ENCODE measurements at regions not wholly inside any gene's neighbourhood (a gene's known extent, or its start where the extent isn't known, plus 50 kb on each side); places are given as distances from the start of the nearest gene placed in this dataset.

DNA sequence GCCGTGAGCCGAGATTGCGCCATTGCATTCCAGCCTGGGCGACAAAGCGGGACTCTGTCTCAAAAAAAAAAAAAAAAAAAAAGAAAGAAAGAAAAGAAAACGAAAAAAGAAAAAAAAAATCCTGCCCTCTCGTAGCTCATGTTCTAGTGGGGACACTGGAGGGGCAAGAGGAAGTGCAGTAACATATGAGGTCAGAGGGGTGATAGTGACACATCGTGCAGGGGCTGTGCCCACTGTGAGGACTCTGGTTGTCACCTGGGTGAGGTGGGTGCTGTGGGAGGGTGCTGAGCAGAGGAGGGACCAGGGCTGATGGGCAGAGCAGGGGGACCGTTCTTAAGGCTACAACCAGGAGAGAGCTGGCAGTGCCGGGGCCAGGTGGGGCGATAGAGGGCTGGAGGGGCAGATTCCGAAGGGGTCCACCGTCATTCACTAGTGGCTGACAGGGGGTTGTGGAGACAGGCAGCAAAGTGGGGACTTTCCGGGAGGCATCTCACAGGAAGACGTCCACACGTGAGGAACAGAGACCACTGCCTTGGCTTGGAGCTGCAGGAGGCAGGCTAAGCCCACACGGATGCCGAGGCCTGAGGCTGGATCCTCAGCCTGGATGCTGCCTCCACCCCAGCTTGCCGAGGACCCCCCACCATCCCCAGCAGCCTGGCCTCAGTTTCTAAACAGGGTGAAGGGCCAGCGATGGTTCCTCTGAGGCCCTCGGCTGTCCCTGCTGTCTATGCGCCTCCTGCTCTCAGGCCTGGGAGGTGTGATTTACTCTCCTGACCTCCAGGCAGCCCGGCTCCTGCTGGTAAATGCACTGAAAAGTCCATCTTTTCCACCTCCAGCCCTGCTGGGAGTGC lies 154.3 kb upstream of the IQSEC1 start:
- DNase-seq (ENCODE audit: low read depth in 2 of 2): no peak

DNA sequence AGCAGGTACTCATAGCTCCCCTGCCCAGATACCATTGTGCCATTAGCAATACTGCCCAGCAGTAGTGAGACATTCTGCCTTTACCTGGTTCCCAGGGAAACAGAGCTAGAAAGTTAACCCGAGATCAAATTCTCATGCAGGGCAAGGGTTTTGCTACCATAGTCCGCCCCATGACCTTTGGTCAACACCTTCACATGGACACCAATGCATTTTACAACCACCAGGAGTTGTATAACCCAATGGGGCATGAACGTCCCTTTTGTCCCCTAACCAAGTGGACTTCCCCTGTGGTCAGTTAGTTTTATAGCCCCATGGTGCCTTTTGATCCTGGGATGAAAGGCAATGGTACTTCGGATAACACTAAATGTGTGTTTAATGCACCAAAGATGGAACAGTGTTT lies 151.7 kb upstream of the IQSEC1 start:
- no peak for DNase-seq (ENCODE audit: low read depth in 2 of 2)

DNA sequence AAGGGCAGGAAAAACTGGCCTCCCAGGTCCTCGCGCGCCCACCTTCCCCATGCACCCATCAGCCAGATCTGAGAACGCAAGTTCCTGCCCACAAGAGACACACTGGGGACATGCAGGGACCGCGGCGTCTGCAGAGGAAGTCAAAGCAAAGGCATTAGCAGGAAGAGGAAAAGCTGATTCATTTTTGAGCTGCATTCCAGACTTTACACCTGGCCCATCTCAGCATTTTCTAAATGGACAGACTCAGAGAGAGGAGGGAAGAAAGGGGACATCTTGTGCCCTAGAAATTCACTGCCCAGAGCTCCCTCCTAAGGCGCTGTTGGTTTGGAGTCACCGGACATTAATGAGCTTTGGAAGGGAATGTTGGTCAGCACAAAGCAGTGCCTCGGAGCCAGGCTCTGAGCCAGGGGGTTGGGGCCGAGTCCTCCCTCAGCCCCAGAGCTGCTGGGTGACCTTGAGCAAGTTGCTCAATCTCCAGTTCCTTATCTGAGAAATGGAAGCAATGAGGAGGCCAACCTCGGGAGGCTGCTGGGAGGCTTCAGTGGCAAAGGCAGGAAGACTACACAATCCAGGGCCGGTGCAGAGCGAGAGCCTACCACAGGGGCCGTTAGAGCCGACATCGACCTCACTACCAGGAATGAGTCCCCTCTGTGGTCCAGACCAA lies 150.5 kb upstream of the IQSEC1 start:
- DNase-seq (ENCODE audit: low read depth in 2 of 2): no peak

DNA sequence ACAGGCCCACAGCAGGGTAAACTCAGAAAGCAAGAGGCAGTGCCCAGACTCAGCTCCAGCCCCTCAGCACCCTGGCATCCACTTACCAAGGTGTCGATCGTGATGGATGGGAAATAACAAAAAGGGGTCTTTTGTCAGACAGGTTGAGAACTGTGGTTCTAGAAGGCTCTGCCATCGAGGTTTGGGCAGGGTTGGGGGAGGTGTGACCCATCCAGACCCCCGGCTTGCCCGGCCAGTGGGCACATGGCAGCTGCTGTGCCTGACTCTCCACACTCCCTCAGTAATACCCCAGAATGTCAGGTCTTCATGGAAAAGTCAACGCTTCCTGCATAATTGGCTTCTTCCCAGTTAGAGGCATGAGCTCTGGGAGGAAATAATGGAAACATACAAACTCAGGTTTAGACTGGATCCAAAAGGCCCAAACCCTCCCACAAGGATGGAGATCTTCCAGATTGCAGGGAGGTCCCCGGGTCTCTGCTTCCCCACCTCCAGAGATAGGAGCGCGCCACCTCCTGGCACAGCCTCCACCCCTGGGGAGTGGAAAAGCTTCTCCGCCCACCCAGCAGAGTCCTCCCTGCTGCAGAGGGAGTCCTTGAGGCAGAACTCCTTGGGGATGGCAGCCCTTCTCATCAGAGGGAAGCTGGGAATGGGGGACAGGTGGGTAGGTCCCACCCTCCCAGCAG lies 149.8 kb upstream of the IQSEC1 start:
- no peak for DNase-seq (ENCODE audit: low read depth in 2 of 2)

DNA sequence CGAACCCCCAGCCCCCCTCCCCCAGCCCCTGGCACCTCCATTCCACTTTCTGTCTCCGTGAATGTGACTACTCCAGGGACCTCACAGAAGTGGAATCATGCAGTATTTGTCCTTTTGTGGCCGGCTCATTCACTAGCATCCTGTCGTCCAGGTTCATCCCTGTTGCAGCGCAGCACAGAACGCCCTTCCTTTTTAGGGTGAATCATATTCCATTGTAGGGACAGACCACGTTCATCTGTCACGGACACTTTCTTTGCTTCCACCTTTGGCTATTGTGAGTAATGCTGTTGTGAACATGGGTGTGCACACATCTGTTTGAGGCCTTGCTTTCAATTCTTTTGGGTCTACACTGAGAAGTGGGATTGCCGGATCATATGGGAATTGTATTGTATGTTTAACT lies 148.9 kb upstream of the IQSEC1 start:
- no peak for DNase-seq (ENCODE audit: low read depth in 2 of 2)

DNA sequence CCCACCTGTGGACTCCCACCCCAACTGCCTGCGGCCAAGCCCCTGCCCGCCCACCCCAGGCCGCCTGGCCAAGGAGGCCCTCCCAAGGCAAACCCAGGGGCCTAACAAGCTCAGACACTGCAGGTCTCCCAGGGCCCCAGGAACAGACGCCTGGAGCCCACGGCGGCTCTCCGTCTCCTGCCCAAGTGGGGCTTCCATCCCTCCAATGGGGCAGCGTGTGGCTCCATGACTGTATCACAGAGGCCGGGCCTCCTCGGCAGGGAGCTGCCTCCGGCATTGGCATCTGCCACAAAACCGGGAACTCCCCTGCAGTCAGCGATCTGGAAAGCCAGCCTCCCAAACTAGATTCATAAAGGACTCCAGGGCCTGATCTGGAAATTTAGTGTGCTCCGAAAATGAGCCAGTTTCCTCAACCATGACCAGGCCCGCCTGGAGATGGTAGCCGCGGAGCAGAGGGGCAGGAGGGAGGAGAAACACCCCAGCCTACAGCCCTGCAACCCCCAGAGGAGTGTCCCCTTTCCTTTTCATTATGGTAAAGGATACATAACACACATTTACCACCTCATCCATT lies 148.3 kb upstream of the IQSEC1 start:
- DNase-seq (ENCODE audit: low read depth in 2 of 2): no peak

DNA sequence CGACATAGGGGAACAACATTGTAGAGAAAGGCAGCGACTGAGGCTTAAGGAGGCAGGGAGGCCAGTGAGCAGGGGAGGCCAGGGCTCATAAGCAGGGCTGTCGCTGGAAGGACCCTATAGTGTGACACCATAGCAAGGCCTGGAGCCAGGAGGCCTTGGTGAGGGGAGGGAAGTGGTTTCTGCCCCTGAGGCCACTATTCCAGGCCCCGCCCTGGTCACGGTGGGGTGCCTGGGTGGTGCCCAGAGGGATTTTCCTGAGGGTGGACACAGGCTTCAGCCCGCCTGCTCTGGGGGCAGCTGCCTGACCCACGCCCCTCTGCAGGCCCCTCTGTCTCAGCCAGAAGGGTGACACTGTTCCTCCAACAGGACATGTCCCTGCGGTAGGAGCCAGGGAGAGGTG lies 147.8 kb upstream of the IQSEC1 start:
- no peak for DNase-seq (ENCODE audit: low read depth in 2 of 2)

DNA sequence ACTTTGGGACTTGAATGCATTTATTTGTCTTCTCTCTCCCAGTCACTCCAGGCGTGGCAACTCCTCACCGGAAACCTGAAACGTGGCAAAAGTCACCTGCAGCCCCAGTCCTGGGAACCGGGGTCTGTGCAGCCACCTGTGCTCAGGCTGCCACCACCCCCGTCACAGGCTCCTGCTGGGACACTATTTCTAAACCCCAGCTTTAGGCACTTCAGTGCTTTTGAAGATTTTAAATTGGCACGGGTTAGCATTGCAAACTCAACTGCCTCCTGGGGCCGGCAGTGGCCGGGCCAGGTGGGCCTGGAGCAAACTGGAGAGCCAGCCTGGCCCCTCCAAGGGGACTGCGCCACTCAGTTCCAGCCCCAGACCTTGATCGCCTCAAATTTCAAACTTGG lies 146.7 kb upstream of the IQSEC1 start:
- no peak for DNase-seq (ENCODE audit: low read depth in 2 of 2)

DNA sequence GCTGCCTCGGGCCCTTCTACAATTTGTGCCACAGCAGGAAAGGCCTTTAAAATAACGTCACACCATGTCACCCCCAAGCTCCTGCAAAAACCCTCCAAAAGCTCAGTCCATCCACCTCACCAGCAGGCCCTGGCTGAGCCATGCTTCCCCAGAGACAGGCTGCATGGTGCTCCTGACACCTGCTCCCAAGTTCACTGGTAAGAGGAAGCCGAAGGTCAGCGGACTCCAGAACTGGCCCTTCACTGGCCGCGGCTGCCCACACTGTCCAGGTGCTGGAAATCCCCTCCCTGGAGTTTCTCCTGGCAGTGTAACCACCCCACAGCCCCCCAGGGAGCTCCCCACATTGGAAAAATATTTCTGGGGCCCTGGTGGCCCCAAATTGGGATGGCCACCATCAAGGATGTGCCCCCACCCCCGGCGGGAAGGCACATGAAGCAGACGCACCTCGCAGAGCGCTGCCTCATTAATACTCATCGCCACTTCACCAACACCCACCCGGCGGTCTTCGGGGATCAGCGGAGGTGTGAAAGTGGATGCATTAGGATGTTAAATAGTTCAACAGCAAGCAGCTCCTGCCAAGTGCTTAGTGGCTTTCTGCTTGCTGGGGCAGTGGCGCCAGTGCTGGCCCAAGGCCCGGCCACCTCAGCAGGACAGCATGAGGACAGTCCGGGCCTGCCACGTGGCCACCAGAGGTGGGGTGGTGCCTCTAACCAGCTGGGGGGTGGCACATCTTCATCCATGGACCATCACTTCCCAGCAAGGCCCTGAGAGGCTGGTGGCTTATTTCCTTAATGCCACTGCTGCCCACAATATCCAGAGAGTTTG lies 146.1 kb upstream of the IQSEC1 start:
- DNase-seq (ENCODE audit: low read depth in 2 of 2): no peak

DNA sequence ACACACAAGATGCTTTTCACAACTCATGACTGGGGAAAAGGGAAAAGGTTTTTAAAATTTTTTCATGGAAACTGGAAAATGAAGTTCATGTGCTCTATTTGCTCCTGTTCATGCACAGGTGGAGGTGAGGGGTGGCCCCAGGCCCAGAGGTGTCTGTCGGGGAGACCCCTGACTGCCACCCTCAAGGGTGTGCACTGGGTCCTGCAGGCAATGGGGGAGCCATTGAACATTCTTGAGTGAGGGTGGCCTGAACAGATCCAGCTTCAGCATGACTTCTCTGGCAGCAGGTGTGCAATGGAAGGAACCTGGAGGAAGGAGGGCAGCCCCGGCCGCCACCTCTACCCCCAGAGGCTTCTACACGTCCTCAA lies 145.3 kb upstream of the IQSEC1 start:
- DNase-seq (ENCODE audit: low read depth in 2 of 2): no peak

DNA sequence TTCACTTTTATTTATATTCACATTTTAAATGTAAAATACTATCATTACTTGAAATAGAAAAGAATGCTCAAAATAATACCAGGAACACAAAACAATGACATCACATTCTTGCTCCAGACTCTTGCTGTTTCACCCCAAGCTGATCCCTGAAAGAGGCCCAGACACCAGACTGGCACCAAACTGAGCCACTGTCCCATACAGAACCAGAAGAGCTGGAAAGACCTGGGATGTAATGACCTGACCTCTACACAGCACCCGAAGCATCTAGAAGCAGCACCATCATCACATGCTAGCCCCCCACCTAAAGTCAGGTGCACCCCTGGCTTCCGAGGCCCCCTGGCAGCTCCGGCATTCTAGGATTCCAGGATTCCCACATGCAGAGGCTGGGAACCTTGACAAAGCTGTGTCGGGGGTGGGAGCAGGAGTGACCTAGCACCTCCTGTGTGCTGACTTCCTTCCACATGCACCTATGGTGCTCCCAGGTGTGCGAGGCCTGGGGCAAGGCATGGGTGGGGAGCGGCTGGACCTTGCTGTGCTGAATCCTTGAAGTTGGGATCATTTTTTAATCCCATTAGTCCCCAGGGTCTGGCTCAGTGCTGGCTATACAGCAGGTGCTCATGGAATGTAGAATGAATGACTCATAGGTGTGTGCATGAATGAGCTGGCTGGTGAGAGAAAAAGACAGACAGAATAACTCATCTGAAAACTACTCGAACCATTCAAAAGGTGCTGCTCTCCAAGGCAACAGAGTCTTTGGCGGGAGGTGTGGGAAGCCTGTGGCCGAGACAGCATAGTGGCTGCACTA lies 144.7 kb upstream of the IQSEC1 start:
- DNase-seq (ENCODE audit: low read depth in 2 of 2): no peak

DNA sequence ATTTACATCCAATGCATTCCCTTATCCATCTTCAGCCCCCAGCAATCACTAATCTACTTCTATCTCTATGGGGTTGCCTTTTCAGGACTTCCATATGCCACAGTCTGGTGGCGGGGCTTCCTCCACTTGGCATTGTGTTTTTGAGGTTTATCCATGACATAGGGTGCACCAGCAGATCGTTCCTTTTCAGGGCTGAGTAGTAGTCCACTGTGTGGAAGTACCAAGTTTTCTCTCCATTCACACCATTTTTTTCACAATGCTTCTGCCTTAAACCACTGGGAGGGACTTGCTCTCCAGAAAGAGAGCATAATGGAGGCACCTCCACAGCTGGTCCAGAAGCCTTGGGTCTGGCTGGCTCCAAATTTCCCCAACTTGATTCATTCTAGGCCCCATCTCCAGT lies 144.0 kb upstream of the IQSEC1 start:
- DNase-seq (ENCODE audit: low read depth in 2 of 2): no peak

DNA sequence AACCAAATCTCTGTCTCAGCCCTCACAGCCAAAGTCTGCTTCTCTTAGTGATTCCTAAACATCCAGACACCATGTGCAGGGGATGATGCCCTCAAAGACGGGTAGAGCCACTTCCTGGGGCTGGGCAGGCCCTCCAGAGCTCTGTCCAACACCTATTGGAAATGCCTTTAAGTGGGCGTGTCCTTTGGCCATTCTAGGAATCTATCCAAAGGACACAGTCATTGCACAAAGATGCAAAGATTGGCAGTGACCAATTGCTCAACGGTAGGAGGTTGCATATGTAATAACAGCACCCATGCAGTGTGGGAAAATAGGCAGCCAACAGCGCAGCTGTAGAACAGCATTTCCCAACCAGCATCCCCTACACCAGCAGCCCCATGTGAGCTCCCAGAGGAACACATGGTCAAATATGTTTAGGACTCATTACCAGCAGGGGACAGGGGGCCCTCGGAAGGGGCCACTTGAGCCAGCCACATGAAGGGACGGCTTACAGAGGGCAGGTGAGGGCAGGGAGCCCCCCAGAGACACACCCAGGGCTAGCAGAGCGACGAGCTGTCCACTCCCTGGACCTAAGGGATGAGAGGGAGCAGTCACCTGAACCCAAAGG lies 142.8 kb upstream of the IQSEC1 start:
- no peak for DNase-seq (ENCODE audit: low read depth in 2 of 2)

DNA sequence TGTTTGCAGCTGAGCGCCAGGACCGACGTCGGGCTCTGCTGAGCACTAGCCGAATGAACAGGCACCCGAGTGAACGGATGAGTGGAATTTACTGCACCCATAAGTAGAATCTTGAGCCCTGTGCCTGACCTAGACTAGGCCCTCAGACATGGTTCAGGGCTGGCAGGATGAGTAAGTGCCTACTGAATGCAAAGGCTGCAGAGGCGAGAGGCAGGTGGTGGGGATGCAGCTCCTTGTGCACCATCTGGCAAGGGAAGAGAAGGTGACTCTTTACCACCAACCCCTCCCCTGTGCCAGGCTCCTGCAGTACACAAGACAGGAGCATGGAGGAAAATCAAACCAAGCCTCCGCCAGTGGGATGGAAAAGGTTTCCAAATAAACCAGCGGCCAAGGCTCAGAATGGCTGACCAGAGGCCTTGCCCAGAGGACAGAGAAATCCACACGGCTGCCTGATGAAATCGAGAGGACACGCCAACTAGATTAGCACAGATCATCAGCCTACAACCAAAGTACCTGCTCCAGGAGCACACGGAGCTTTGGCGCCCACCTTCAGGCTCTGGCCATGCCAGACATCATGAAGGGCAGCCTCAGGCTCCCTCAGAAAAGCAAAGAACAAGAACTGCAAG lies 141.7 kb upstream of the IQSEC1 start:
- DNase-seq (ENCODE audit: low read depth in 2 of 2): no peak

DNA sequence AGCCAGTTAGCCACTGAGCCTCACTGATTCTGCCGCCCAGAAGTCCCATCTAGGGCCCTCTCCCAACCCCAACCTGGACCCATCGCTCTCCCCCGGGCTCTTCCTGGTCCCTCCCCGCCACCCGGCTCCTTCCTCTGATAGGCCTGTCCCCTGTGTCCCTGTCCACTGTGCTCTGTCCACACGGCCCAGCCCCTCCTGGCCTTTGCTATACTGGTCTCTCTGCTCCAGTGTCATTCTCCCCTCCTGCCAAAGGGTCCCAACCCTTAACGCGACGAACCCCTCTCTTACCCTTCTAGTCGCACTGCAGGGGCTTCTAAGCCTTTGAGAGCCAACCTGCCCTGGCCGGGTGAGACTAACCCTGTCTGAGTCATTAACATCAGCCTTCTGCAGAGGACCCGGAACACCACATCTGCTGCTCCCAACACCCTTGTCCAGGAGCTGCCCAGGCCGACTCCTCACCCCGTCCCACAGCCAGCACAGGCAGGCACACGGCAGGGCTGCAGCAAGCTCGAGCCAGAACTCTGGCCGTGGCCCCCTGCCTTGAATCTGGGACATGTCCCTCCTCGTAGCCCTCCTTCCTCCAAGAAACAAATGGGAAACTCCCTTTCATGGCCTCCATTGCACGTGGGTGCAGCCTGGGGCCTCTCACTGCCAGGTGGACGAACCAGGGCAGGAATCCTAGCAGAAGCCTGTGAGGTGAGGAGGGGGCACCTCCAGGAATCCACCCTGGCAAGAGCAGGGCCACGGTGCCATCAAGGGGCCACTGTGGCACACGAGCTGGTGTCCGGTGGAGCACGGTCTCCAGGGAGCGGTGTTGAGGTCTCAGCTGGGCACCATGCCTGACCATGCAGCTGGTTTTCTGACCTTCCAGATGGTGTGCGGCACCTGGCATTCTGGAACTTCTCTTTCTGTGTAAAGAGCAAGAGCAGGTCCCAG lies 140.9 kb upstream of the IQSEC1 start:
- DNase-seq (ENCODE audit: low read depth in 2 of 2): no peak

DNA sequence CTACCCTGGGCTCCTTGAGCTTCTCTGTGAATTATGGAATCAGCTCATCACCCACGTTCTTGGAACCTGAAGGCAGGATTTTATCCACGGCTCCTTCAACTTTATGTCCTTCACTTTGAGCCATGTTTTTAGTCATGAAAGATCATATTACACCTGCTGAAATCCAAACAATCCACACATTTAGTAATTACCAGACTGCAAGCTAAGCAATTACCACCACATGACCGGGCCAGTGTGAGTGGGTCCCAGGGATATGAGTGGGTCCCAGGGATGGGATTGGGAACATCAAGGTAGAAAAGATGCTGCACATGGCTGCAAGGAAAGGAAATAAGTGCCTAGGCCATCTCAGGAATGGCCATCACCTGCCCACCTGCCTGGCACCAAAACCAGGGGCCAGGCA lies 140.3 kb upstream of the IQSEC1 start:
- no peak for DNase-seq (ENCODE audit: low read depth in 2 of 2)

DNA sequence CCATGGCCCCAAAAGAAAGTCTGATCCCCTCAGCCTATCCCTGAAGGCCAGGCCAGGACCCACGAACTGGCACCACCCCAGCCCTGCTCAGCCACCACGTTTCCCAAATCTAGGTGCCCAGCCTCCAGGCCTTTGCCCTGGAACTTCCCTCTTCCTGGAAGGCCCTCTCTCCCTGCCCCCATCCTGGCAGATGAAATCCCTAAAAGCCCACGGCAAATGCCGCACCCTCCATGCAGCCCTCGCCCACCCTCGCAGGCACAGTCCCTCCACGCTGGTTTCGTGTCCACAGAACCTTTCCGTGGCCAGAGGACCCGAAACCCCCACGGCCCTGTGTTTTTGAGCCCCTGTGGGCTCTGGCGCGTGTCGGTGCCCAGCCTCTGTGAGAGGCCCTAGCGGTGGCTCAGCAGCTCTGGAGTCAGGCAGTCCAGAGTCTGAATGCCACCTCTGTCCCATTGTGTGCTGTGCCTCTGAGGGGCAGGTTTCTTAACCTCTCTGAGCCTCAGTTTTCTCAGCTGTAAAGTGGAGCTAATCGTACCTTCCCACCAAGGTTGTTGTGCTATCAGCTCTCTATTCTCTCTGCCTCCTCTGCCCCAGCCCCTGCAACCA lies 138.5 kb upstream of the IQSEC1 start:
- no peak for DNase-seq (ENCODE audit: low read depth in 2 of 2)

DNA sequence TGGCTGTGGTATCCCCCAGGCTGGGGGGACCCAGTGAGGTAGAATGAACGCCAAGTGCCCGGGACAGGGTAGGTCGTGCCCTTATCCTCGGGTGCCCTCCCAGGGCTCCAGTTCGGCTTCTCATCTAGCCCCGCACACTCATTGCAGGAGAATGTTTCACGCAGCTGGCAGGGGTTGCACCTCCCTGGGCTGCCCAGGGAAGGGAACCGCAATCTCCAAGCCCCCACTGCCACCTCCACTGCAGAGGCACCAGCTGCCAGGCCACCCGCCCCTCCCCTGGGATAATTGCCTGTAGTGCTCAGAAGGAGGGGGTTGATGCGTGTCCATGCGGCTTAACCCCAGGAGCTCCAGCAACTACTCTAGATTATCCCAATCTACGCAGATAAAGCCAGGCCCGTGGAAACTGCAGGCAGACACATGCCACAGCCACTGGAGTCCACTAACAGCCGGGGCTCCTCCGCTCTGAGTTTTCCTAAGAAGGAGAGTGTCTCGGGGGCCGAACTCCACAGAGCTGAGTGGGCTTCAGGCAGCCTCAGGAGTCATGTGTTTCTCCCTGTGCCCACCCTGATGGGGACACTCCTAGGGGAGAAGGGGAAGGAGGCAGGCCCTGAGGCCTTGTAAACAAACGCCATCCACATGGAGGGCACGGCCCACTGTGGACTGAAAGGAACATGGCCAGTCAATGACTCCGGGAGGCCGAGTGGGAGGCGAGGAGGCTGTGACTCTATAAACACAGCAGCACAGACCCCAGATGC lies 137.2 kb upstream of the IQSEC1 start:
- no peak for DNase-seq (ENCODE audit: low read depth in 2 of 2)
